Activated CD8-positive, alpha-beta memory T cell treated with anti-CD3 and anti-CD28 coated beads for 36 hours (primary cell): ENCODE measurements at regions not wholly inside any gene's neighbourhood (a gene's known extent, or its start where the extent isn't known, plus 50 kb on each side); places are given as distances from the start of the nearest gene placed in this dataset.
"Not testable (repeated sequence)": the region's sequence is repeated elsewhere in the genome, so short reads cannot be mapped to it uniquely, and the experiment has no call there.

Experiments
- CTCF ChIA-PET: fragments of 350-600 bp; sonication (Branson Sonifier 250); formaldehyde crosslinking; loops from one replicate; lab custom pipeline; 2021; ENCODE audit warnings: antibody characterized with exemption; lab: Charles Lee
- POLR2A ChIA-PET: fragments of 350-600 bp; sonication (Branson Sonifier 250); formaldehyde crosslinking; loops from one replicate; lab custom pipeline; 2021; ENCODE audit warnings: antibody characterized with exemption; lab: Charles Lee

DNA sequence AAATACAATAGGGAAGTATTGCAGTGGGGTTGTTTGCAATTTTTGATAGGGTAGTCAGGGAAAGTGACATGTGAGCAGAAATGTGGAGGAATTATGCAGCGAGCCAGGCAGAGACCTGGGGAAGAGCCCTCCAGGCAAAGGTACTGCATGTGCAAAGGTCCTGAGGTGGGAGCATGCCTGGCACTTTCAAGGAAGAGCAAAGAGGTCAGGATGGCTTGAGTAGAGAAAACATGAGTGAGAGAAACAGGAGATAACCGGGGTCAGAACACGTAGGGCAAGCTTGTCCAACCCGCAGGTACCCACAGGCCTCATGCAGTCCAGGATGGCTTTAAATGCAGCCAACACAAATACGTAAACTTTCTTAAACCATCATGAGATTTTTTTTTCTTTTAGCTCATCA lies 71.0 kb downstream of the COQ2 start:
- ChIA-PET CTCF (interaction anchor here (1.1 kb wide), 1 partner anchor 147 kb away, joined by 3 read pairs; no protein-coding TSS in a partner anchor), POLR2A (interaction anchor here (0.6 kb wide), 1 partner anchor 479 kb away, joined by 3 read pairs; no protein-coding TSS in a partner anchor)

DNA sequence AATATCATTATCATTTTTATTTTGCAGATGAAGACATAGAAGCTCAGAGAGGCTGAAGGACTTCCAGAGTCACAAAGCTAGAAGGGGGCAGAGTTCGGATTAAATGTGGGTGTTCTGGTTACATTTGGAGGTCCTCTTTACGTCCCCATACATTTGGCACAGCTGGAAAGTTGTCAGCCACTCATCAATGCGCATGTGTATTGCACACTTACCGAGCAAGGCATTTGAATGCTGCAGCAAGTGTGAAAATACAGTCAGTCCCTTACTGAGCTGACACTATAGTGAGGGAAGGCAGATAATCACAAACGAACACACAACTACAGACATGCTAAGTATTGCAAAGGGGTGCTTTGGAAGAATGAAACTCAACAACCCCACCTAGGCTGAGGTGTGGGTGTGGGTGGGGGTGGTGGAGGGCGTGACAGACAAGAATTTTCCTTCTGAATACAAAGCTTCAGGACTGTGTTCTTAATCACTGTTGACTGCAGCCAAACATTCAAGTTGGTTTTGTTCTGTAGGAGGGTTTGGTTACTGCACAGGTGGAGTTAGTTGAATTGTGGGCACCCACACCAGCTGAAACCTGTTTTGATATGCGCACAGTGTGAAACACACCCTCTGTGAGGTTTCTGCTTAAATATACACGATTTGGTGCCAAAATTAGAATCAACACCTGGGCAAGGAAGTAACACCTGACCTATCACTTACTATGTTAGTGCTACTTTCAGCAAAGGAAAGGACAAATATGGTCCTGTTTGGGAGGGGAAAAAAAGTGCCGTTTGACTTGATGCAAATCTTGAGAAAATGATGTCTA lies 72.4 kb downstream of the COQ2 start:
- ChIA-PET POLR2A (no interaction called here), CTCF (no interaction called here)

DNA sequence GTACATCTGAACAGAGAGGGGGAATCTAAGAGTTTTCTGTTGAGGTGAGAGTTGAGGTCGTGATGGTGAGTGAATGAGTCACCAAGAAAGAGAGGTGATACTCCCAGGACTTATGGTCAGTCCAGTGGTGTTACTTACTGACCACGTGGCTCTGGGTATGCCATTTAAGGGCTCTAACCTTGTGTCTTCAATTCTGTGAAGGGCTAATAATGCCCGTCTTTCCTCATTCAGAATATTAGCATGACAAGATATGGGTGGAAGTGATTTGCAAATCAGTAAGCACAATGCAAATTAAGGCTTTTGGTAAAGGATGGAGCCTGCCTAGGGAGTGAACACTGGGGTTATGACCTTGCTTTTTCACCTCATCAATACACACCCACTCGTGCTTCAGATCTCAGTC lies 75.2 kb downstream of the COQ2 start:
- POLR2A ChIA-PET: no interaction called here
- CTCF ChIA-PET: no interaction called here

DNA sequence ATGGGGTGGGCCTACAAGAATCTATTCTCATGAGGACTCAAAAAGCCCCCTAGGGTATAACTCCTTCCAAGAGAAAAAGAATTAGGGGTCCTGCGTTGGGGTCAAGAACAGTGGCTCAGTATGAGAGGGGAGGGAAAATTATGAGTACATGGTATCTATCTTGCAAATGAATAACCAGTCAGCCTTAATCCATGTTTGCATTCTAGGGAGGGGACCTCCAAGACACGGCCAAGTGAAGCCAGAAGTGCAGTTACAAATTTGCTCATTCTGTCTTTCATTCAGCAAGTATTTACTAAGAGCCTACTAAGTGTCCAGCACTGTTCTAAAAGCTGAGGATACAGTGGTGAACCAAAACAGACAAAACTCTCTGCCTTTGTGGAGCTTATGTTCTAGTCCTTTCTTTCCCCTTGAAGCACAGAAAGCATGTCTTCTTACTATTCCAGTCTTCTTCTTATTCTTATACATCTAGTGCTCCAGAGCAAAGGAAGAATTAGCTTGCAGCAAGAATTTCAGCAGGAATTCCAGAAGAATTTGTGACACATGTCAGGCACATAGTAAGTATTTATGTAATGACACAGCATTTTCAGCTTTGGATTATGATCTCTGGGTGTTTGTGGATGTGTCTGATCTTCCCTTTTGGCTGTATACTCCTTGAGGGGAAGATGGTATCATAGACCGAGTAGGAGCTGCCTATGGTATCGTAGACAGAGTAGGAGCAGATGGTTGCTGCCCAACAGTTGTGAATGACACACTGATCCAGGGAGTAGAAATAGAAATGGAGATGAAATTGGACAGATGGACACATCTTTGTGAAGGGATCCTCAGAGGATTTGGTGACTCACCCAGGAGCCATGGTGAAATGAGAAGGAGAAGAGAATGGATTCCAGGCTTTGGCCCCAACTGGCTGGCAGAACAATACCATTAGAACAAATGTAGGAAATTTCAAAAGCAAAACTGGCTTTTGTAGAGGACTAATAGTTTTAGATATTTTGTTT lies 75.9 kb downstream of the COQ2 start:
- CTCF ChIA-PET: interaction anchor here (0.5 kb wide), 1 partner anchor 347 kb away, joined by 3 read pairs; no protein-coding TSS in a partner anchor
- POLR2A ChIA-PET: no interaction called here

DNA sequence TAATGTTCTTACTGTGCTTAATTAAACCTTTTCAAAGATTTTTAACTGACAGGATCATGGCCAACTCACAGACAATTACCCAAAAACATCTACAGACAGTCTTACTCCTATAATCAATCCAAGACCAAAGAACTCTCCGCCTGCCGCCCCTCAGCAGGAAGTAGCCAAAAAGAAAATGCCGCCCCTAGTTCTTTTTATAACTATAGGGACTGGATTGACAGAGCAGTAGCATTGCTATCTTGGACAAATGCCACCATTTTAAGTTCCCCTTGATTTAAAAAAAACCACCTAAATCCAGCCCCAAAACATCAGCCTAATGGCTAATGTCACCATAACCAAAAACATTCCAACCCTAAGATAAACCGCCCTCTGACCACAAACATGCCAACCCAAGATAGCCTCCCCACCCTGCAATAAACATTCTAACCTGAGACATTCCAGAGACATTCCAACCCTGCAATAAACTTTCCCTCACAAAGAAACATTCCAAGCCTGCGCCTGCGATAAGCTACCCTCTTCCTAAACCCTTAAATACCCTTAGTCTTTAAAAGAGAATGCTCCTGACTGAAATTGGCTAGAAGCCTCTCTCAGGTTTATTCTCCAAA lies 77.0 kb downstream of the COQ2 start:
- ChIA-PET CTCF (interaction anchor here (0.5 to 0.9 kb wide), 2 partner anchors 52 to 346 kb away, joined by 3 read pairs; no protein-coding TSS in a partner anchor), POLR2A (no interaction called here)

DNA sequence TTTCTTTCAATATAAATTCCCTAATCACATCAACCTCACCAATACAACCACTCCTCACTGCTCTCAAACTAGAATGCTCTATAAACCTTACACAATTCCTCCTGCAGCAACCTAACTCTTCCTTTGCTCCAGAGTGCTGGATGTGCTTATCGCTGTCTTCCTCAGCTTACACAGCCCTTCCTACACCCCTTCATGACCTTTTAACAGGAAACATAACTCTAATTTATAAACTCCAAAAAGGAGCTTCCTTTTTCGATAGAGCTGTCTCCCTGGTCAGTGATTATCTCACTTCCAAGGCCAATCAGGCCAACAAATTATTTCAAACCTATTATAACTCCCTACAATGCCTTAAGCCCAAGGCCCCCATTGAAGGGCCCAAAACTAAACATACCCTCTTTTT lies 78.8 kb downstream of the COQ2 start:
- ChIA-PET POLR2A (no interaction called here), CTCF (no interaction called here)

DNA sequence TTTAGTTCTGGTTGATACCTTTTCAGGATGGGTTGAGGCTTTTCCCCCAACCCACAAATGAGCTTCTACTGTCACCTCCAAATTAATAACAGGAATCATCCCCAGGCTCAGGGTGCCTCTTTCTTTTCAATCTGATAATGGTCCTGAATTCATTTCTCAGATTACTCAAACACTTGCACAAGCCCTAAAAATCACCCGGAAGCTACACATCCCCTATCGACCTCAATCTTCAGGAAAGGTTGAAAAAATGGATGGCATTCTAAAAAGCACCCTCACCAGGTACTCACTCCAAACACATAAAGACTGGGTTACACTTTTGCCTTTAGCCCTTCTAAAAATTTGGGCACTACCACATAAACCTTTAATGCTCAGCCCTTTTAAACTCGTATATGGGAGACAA lies 79.9 kb downstream of the COQ2 start:
- POLR2A ChIA-PET: no interaction called here
- CTCF ChIA-PET: no interaction called here

DNA sequence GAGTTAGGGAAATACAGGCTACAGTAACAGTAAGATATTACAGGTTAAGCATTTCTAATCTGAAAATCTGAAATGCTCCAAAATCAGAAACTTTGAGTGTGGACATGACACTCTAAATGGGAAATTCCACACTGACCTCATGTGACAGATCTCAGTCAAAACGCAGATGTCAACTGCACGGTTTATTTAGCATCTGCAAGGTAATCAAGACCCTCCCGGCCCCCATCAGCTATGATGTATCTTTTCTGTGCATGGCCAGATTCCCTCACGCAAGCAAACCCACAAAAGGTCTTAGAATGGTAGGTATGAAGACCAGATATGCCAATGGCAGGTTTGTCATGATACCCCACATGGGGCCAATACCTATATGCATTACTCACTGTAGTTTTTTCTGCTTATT lies 82.8 kb downstream of the COQ2 start:
- ChIA-PET CTCF (no interaction called here), POLR2A (no interaction called here)

DNA sequence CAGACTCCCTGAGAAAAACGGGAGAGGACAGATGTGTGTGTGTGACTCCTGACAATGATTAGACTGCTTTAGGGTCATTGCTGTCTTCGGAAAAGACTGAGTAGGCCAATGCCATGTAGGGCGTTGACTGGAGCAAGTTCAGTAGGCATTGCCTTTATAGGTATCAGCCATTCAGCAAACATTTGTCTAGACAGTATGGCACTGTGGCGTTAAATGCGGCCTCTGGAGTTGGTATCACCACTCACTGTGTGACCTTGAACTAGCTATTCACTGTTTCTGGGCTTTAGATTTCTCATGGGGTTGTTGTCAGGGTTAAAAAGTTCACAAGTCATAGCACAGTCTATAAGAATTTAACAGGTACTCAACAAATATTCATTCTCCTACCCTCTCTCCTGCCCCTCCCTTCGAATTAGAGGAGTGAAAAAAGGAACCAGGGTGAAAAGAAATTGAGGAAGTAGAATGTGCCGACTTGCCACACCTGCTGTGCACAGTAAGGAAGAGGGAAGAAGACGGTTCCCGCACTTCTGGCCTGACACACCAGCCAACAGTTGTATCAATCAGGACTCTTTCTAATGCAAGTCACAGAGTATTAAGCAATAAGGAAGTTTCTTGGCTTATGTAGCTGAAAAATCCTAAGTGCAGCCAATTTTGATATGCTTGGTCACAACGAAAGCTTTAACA lies 83.2 kb upstream of the PLAC8 start:
- ChIA-PET POLR2A (interaction anchor here (0.7 kb wide), 1 partner anchor 1353 kb away, joined by 8 read pairs; no protein-coding TSS in a partner anchor), CTCF (no interaction called here)

DNA sequence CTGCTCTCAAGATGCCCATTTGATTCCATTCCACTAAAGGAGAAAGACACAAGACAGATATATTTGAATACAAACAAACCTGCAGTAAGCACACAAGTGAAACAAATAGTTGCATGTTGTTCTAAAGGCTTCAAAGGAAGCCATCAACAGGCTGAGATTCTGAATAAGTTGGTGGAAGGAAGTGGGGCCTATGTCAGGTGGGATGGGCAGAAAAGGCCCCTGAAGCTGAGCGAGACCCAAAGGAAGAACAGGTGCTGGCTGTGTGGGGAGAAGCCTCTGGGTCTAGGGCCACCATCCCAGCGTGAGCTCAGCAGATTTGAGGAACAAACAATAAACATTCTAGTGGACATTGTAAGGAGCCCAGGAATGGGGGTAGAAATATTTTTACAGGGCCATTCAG lies 82.4 kb upstream of the PLAC8 start:
- ChIA-PET POLR2A (interaction anchor here (0.7 kb wide), 1 partner anchor 1352 kb away, joined by 8 read pairs; no protein-coding TSS in a partner anchor), CTCF (no interaction called here)

DNA sequence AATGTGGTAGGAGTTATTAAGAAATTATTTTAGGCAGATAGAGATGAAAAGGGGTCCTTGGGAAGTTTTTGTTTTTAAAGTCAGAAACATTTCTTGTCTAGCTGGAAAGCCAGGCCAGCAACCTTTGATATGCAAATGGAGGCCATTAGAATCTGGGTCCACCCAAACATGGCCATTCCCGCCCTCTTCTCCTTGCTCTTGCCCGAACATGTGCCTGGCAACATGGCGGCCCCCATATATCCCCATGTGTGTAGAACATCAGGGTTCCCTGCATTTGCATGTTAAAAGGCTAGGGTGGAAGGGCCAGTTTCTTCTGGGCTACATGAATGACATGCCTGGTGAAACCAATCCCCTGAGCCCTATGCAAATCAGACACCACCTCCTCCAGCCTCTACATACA lies 80.7 kb upstream of the PLAC8 start:
- ChIA-PET POLR2A (no interaction called here), CTCF (no interaction called here)

DNA sequence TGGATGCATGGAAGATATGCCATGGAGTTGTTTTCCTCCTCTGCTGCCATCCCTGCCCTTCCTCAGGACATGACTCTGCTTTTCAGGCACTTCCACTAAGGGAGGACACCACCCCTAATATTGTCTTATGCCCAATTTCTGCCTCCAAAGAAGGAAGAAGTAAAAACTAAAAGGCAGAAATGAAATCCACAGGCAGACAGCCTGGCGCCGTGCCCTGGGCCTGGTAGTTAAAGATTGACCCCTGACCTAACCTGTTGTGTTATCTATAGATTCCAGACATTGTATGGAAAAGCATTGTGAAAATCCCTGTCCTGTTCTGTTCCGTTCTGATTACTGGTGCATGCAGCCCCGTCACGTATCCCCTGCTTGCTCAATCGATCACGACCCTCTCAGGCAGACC lies 80.1 kb upstream of the PLAC8 start:
- CTCF ChIA-PET, POLR2A ChIA-PET: not testable (repeated sequence)

DNA sequence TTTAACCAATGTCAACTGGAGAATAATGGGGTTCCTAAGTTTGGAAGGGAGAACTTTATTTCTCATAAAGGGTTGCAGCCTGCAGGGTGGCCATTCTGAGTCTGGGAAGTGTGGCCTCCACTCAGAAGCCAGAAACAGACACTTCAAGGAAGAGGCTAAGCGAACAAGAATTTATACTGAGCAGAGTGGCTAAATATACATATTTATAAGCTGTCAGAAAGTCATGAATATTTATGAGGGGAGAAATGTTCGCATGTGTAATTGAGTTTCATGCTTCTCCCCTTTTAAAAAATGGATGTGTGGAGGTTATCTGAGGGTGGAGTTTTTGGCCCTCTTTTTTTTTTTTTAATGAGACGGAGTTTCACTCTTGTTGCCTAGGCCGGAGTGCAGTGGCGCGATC lies 78.1 kb upstream of the PLAC8 start:
- POLR2A ChIA-PET: no interaction called here
- CTCF ChIA-PET: interaction anchor here (0.7 kb wide), 1 partner anchor 101 kb away, joined by 3 read pairs; no protein-coding TSS in a partner anchor

DNA sequence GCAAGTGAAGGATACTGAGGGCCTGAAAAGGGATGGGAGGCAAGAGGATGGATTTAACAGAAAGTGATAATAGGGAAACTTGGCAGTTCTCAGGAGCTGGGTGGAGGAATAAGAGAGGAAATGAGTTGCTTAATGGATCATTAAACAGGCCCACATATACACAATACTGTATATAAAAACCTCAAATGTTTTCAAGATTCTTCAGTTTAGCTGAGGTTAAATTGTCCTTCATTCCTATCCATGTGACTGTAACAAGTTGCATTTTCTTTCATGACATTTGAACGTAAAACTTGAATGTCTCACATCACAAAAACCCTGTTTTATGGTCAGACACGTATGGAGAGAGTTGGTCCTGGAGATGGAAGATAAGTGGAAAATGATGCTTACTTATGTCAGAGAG lies 76.5 kb upstream of the PLAC8 start:
- CTCF ChIA-PET: no interaction called here
- POLR2A ChIA-PET: no interaction called here

DNA sequence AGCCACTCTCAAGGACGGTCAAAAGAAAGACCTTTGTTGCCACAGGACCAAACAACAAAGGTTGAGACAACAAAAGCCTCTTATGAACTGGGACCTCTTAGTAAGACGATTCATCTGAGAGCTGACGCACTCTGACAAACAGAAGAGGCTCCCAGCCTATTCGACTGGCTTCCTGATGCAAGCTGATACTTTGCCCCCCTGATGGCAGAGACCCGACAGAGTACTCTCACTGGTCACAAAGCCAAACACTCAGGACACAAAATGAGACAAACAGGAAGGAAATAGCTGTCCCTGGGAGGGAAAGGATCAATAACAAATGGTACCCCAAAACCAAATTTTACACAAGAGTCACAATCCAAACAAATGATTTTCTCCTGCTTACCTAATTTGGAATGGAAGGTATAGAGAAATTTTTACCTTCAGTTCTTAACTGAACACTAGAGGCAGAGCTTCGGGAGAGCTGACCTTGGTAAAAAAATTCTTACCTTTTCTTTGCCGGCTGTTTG lies 75.2 kb upstream of the PLAC8 start:
- ChIA-PET CTCF (no interaction called here), POLR2A (no interaction called here)

DNA sequence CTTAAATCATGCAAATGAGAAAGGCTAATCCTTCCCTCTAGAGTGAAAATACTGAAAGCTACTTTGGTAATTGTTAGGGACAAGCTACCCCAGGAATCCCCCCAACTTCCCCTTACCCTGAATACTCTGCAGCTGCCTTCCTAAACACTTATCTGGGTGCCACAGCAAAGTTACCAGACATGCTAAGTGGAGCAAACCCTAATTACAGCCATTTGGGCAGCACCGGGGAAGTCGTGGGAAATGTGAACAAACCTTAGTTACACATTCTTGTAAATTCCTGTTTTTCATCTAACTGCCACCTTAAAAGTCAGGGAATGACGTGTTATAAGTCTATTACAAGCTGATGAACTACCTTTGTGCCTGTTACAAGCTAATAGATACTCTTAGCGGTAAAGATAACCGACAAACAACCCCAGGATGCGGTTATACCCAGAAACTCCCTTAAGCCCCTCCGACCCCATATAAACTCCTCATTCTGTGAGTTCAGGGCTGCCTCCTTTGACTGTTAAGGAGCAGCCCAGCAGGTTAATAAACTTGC lies 66.0 kb upstream of the PLAC8 start:
- ChIA-PET POLR2A (no interaction called here), CTCF (no interaction called here)

DNA sequence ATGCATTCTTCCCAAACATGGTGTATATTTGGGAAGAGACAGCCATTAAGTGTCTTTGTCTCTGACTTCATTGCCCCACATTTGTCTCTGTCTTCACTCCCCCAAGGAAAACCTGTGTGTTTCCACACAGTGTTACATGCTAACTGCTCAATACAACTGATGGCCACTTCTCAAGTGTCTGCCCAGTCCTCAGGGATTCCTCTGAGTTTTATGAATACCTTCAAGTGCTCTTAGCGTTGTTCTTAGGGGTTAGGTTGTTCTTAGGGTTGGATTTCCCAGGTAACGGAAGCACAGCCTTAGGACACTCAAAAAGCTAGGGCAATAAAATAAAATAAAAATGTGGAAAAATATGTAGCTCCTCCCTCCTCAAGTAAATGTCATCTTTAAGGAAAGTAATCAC lies 64.7 kb upstream of the PLAC8 start:
- POLR2A ChIA-PET: no interaction called here
- CTCF ChIA-PET: no interaction called here

DNA sequence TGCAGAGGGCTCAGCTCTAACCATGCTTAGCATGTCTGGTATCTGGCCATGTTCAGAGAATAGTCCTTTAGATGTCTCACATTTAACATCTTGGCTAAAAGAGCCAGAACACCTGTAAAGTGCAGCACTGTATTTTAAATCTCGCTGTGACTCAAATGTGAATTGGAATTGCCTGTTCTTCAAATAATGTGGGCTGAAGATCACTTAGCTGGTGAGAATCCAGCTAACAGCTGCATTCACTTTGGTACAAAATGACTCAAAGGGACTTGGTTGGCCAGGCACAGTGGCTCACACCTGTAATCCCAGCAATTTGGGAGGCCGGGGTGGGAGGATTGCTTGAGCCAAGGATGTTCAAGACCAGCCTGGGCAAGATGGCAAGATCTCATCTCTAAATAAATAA lies 63.5 kb upstream of the PLAC8 start:
- POLR2A ChIA-PET: no interaction called here
- CTCF ChIA-PET: no interaction called here

DNA sequence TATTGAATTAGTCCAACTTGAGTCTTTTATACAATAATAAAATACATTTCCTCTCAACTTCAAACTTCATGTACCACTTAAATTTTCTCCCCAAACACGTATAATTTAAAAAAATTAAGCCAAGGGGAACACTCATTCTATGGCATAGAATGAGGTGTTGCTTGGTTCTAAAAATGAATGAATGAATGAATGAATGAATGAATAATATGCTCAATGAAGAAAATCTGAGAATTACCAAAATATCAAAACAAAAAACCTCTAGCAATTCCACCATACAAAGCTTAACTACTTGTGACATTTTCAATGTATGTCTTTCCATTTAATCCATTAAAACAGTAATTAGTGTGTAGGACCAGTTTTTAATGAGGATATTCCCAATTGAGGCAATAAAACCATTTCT lies 62.7 kb upstream of the PLAC8 start:
- ChIA-PET POLR2A (no interaction called here), CTCF (no interaction called here)
